ENCODE measurements at regions not wholly inside any gene's neighbourhood (a gene's known extent, or its start where the extent isn't known, plus 50 kb on each side); places are given as distances from the start of the nearest gene placed in this dataset.
"Not testable (repeated sequence)": the region's sequence is repeated elsewhere in the genome, so short reads cannot be mapped to it uniquely, and the experiment has no call there.

- Histone ChIP-seq H3K36me3 (ENCODE audit: insufficient read depth in 1 of 2, low read depth in 1 of 2) (no peaks in the 10 kb centered on the region), H3K9me3 (no peaks in the 10 kb centered on the region), H3K27ac (no peak overlapping the region), H3K27me3 (ENCODE audit: insufficient read depth in 3 of 3, low read length in 2 of 3) (no peaks in the 10 kb centered on the region), H3K4me1 (no peaks in the 10 kb centered on the region), H3K4me3 (no peak overlapping the region)
- no peak for DNase-seq
- ATAC-seq = no peak
- 88 to 98% (median 90%) methylated on average over 2 of the region's 2 CpGs for WGBS, 3 donors
- intact Hi-C loops (cut with DNase I) = no loop called here
- no peak for TF ChIP-seq CTCF (IDR thresholded peaks at IDR 0.05)
Measured at GRCh38 chr3:104066658-104067057, 1300.1 kb upstream of the ALCAM start.

GRCh38 chr3:104069114-104069513 is 1297.6 kb upstream of the ALCAM start:
- Histone ChIP-seq H3K27me3 (ENCODE audit: insufficient read depth in 3 of 3, low read length in 2 of 3) (no peaks in the 10 kb centered on the region), H3K27ac (no peak overlapping the region)
- ATAC-seq = no peak

GRCh38 chr3:104070906-104071305 is 1295.8 kb upstream of the ALCAM start:
- WGBS, 3 donors = 57 to 66% (median 59%) methylated on average over 1 of the region's 1 CpG
- H3K27ac ChIP-seq = no peak overlapping the region
- ATAC-seq (no peak), DNase-seq (no peak)
- no peaks in the 10 kb centered on the region for H3K4me1 ChIP-seq
- no peak for TF ChIP-seq CTCF (IDR thresholded peaks at IDR 0.05)
- no peaks in the 10 kb centered on the region for H3K36me3 ChIP-seq (ENCODE audit: insufficient read depth in 1 of 2, low read depth in 1 of 2)
- intact Hi-C loops (cut with DNase I) = no loop called here
- H3K27me3 ChIP-seq (ENCODE audit: insufficient read depth in 3 of 3, low read length in 2 of 3) = no peaks in the 10 kb centered on the region
- no peak overlapping the region for H3K4me3 ChIP-seq
- no peaks in the 10 kb centered on the region for H3K9me3 ChIP-seq

More at GRCh38 chr3:104069114-104069513, 1297.6 kb upstream of the ALCAM start:
- no peak for DNase-seq
- WGBS, 3 donors = 79 to 86% (median 83%) methylated on average over 3 of the region's 3 CpGs
- intact Hi-C loops (cut with DNase I) = no loop called here
- no peaks in the 10 kb centered on the region for H3K36me3 ChIP-seq (ENCODE audit: insufficient read depth in 1 of 2, low read depth in 1 of 2)
- TF ChIP-seq CTCF (IDR thresholded peaks at IDR 0.05) = no peak
- H3K4me3 ChIP-seq = no peak overlapping the region
- no peaks in the 10 kb centered on the region for H3K4me1 ChIP-seq
- no peaks in the 10 kb centered on the region for H3K9me3 ChIP-seq

- 64 to 85% (median 65%) methylated on average over 1 of the region's 1 CpG for WGBS, 3 donors
- Histone ChIP-seq H3K27me3 (ENCODE audit: insufficient read depth in 3 of 3, low read length in 2 of 3) (no peaks in the 10 kb centered on the region), H3K9me3 (peaks cover 3% of the 10 kb centered on the region), H3K4me3 (no peak overlapping the region), H3K4me1 (no peaks in the 10 kb centered on the region), H3K36me3 (ENCODE audit: insufficient read depth in 1 of 2, low read depth in 1 of 2) (no peaks in the 10 kb centered on the region), H3K27ac (no peak overlapping the region)
- no peak for DNase-seq
- intact Hi-C loops (cut with DNase I) = no loop called here
- no peak for ATAC-seq
- TF ChIP-seq CTCF (IDR thresholded peaks at IDR 0.05) = no peak
Measured at GRCh38 chr3:104080088-104080626, 1286.6 kb upstream of the ALCAM start.

GRCh38 chr3:104088738-104089137 is 1278.0 kb upstream of the ALCAM start:
- no peak for TF ChIP-seq CTCF (IDR thresholded peaks at IDR 0.05)
- no peak for DNase-seq
- ATAC-seq = no peak
- Histone ChIP-seq H3K4me1 (no peaks in the 10 kb centered on the region), H3K27ac (no peak overlapping the region), H3K9me3 (peaks cover 6% of the 10 kb centered on the region), H3K4me3 (no peak overlapping the region), H3K27me3 (ENCODE audit: insufficient read depth in 3 of 3, low read length in 2 of 3) (no peaks in the 10 kb centered on the region), H3K36me3 (ENCODE audit: insufficient read depth in 1 of 2, low read depth in 1 of 2) (no peaks in the 10 kb centered on the region)
- intact Hi-C loops (cut with DNase I) = no loop called here

GRCh38 chr3:104089987-104090386 is 1276.7 kb upstream of the ALCAM start:
- H3K27me3 ChIP-seq (ENCODE audit: insufficient read depth in 3 of 3, low read length in 2 of 3); H3K4me1 ChIP-seq; H3K4me3 ChIP-seq; H3K9me3 ChIP-seq; DNase-seq; H3K36me3 ChIP-seq (ENCODE audit: insufficient read depth in 1 of 2, low read depth in 1 of 2); H3K27ac ChIP-seq; ATAC-seq; intact Hi-C loops (cut with DNase I): not testable (repeated sequence)
- WGBS, 3 donors = 70 to 80% (median 78%) methylated on average over 3 of the region's 3 CpGs

All from psoas muscle (tissue), 7 donors.